IMR-90 (cell line): ENCODE measurements at regions not wholly inside any gene's neighbourhood (a gene's known extent, or its start where the extent isn't known, plus 50 kb on each side); places are given as distances from the start of the nearest gene placed in this dataset.

Experiments used
- ATAC-seq: fragments of 200-7000 bp; cut with Tn5 transposase; 2 replicates; pipeline ENCODE4 v1.9.1; 2020; ENCODE audit warnings: low read depth, mild to moderate bottlenecking, moderate library complexity
- BruUV-seq: library from RNA; stranded (reverse); fragments of 400-500 nt; replicated peaks from 2 replicates; lab custom pipeline; 2021; lab: Mats Ljungman, UMichigan
- CTCF ChIA-PET: fragments of 300-600 bp; formaldehyde crosslinking; extraction: SDS; loops from one replicate; lab custom pipeline; 2021; ENCODE audit warnings: antibody characterized with exemption; lab: Yijun Ruan, JAX
- POLR2A ChIA-PET: fragments of 300-600 bp; sonication (Branson Sonifier 250); formaldehyde crosslinking; loops from one replicate; lab custom pipeline; 2022; ENCODE audit warnings: antibody characterized with exemption; ENCODE audit not compliant: unreplicated experiment; lab: Charles Lee
- DNase-seq: peaks from one replicate; pipeline ENCODE4 v3.0.0; 2013
- H2AFZ ChIP-seq: replicated peaks from 2 replicates; pipeline ENCODE3; 2013; ENCODE audit warnings: low read length, mild to moderate bottlenecking; ENCODE audit not compliant: poor library complexity
- H2AK5ac ChIP-seq: 2 replicates; pipeline ENCODE4 v1.6.1; 2013; ENCODE audit warnings: low read depth, low read length, inconsistent platforms
- H2AK9ac ChIP-seq: replicated peaks from 2 replicates; pipeline ENCODE3; 2013; ENCODE audit warnings: mild to moderate bottlenecking, low read depth, low read length, moderate library complexity; ENCODE audit not compliant: poor library complexity
- H2BK120ac ChIP-seq: 2 replicates; pipeline ENCODE4 v1.6.1; 2013; ENCODE audit warnings: low read depth, low read length, inconsistent platforms
- H2BK15ac ChIP-seq: 3 replicates; pipeline ENCODE4 v1.6.1; 2013; ENCODE audit warnings: low read depth, low read length, inconsistent platforms
- H2BK20ac ChIP-seq: 2 replicates; pipeline ENCODE4 v1.6.1; 2013; ENCODE audit warnings: low read depth, mild to moderate bottlenecking, inconsistent platforms, low read length, moderate library complexity
- H2BK5ac ChIP-seq: 2 replicates; pipeline ENCODE4 v1.6.1; 2013; ENCODE audit warnings: mild to moderate bottlenecking, low read depth, low read length, inconsistent platforms; ENCODE audit not compliant: poor library complexity, severe bottlenecking
- H3K14ac ChIP-seq: replicated peaks from 2 replicates; pipeline ENCODE4 v1.6.1; 2013; ENCODE audit warnings: low read depth, low read length, inconsistent platforms
- H3K18ac ChIP-seq: 2 replicates; pipeline ENCODE4 v1.6.1; 2013; ENCODE audit warnings: low read depth, low read length, control low read depth
- H3K23ac ChIP-seq: 2 replicates; pipeline ENCODE4 v1.6.1; 2013; ENCODE audit warnings: low read depth, low read length, inconsistent platforms
- H3K27ac ChIP-seq: 2 replicates; pipeline ENCODE4 v1.5.1; 2013; ENCODE audit warnings: mild to moderate bottlenecking, control low read depth, low read length; ENCODE audit not compliant: insufficient read depth
- H3K27me3 ChIP-seq: 2 replicates; pipeline ENCODE4 v1.6.1; 2013; ENCODE audit warnings: low read length; ENCODE audit not compliant: control insufficient read depth, insufficient read depth
- H3K36me3 ChIP-seq: 2 replicates; pipeline ENCODE4 v1.6.1; 2013; ENCODE audit warnings: low read length, mixed read lengths; ENCODE audit not compliant: control insufficient read depth, insufficient read depth
- H3K4ac ChIP-seq: 2 replicates; pipeline ENCODE4 v1.6.1; 2013; ENCODE audit warnings: low read depth, low read length, inconsistent platforms
- H3K4me1 ChIP-seq: 2 replicates; pipeline ENCODE4 v1.6.1; 2013; ENCODE audit warnings: low read length, mixed read lengths; ENCODE audit not compliant: control insufficient read depth, insufficient read depth
- H3K4me2 ChIP-seq: 2 replicates; pipeline ENCODE4 v1.6.1; 2013; ENCODE audit warnings: low read depth, mild to moderate bottlenecking, control low read depth, low read length, moderate library complexity
- H3K4me3 ChIP-seq: 2 replicates; pipeline ENCODE4 v1.5.1; 2013; ENCODE audit warnings: low read depth, mild to moderate bottlenecking, control low read depth, low read length, moderate library complexity; ENCODE audit not compliant: insufficient read depth
- H3K56ac ChIP-seq: 2 replicates; pipeline ENCODE4 v1.6.1; 2013; ENCODE audit warnings: low read length, inconsistent platforms; ENCODE audit not compliant: insufficient read depth; ENCODE audit errors: extremely low read depth
- H3K79me1 ChIP-seq, 2 experiments: 2 replicates each; pipeline ENCODE4 v1.6.1; 2013; ENCODE audit warnings: low read length in 2 of 2, inconsistent platforms in 1 of 2, low read depth in 1 of 2
- H3K9ac ChIP-seq: 2 replicates; pipeline ENCODE4 v1.6.1; 2013; ENCODE audit warnings: low read depth, low read length, control low read depth
- H3K9me1 ChIP-seq: 2 replicates; pipeline ENCODE4 v1.6.1; 2013; ENCODE audit warnings: low read length, inconsistent platforms; ENCODE audit not compliant: insufficient read depth
- H3K9me3 ChIP-seq: 2 replicates; pipeline ENCODE4 v1.6.1; 2013; ENCODE audit warnings: low read length; ENCODE audit not compliant: control insufficient read depth, insufficient read depth
- H4K20me1 ChIP-seq: 2 replicates; pipeline ENCODE4 v1.6.1; 2013; ENCODE audit warnings: low read length, inconsistent platforms; ENCODE audit not compliant: insufficient read depth
- H4K5ac ChIP-seq: 2 replicates; pipeline ENCODE4 v1.6.1; 2013; ENCODE audit warnings: mild to moderate bottlenecking, low read depth, low read length, control low read depth
- H4K8ac ChIP-seq, 2 experiments: 2 replicates each; pipeline ENCODE4 v1.6.1; 2013; ENCODE audit warnings: low read depth in 2 of 2, low read length in 2 of 2, control low read depth in 1 of 2, inconsistent platforms in 1 of 2
- H4K91ac ChIP-seq: 2 replicates; pipeline ENCODE4 v1.6.1; 2013; ENCODE audit warnings: low read depth, low read length, inconsistent platforms; ENCODE audit not compliant: insufficient read depth
- BHLHE40 ChIP-seq: fragments of 150-350 bp; IDR thresholded peaks from 2 replicates; pipeline ENCODE4 v1.6.1; 2016; ENCODE audit warnings: mild to moderate bottlenecking, low read depth, low read length
- CEBPB ChIP-seq: IDR thresholded peaks from 2 replicates; pipeline ENCODE4 v1.6.1; 2012; ENCODE audit warnings: low read depth, low read length, improper control_type of control experiment
- CHD1 ChIP-seq: IDR thresholded peaks from 2 replicates; pipeline ENCODE4 v1.6.1; 2012; ENCODE audit warnings: low read depth, low read length, improper control_type of control experiment
- CTCF ChIP-seq: conservative IDR thresholded peaks from 2 replicates; pipeline ENCODE4 v1.5.1; 2012; ENCODE audit warnings: mild to moderate bottlenecking, low read depth, low read length, improper control_type of control experiment
- FOS ChIP-seq: fragments of 150-350 bp; IDR thresholded peaks from 2 replicates; pipeline ENCODE4 v1.6.1; 2016; ENCODE audit warnings: low read depth, low read length
- MAFK ChIP-seq: IDR thresholded peaks from 2 replicates; pipeline ENCODE4 v1.6.1; 2012; ENCODE audit warnings: low read depth, low read length, improper control_type of control experiment
- MAZ ChIP-seq: IDR thresholded peaks from 2 replicates; pipeline ENCODE4 v1.6.1; 2012; ENCODE audit warnings: low read depth, mild to moderate bottlenecking, low read length, improper control_type of control experiment, moderate library complexity, borderline replicate concordance
- NFE2L2 ChIP-seq: fragments of 150-350 bp; IDR thresholded peaks from 2 replicates; pipeline ENCODE4 v1.6.1; 2016; ENCODE audit warnings: low read depth, mild to moderate bottlenecking, low read length
- POLR2A ChIP-seq: IDR thresholded peaks from 2 replicates; pipeline ENCODE4 v1.6.1; 2012; ENCODE audit warnings: mild to moderate bottlenecking, low read depth, low read length
- RAD21 ChIP-seq: IDR thresholded peaks from 2 replicates; pipeline ENCODE4 v1.6.1; 2012; ENCODE audit warnings: low read length, improper control_type of control experiment
- RCOR1 ChIP-seq: IDR thresholded peaks from 2 replicates; pipeline ENCODE4 v1.6.1; 2012; ENCODE audit warnings: mild to moderate bottlenecking, low read length, improper control_type of control experiment; ENCODE audit not compliant: insufficient replicate concordance
- RFX5 ChIP-seq: IDR thresholded peaks from 2 replicates; pipeline ENCODE4 v1.8.0; 2012; ENCODE audit warnings: low read depth, mild to moderate bottlenecking, low read length, moderate library complexity
- SMC3 ChIP-seq: fragments of 150-350 bp; IDR thresholded peaks from 2 replicates; pipeline ENCODE4 v1.6.1; 2016; ENCODE audit warnings: low read depth, mild to moderate bottlenecking, antibody characterized with exemption, low read length, moderate library complexity
- USF2 ChIP-seq: fragments of 150-350 bp; IDR thresholded peaks from 2 replicates; pipeline ENCODE4 v1.6.1; 2017; ENCODE audit warnings: mild to moderate bottlenecking, antibody characterized with exemption, low read length, low read depth
- WGBS, 2 experiments: methylation state at CpG; one replicate each; pipeline versions ENCODE4 v1.1.5 to v1.1.7; 2013; ENCODE audit warnings: missing lambda C conversion rate in 2 of 2; ENCODE audit not compliant: insufficient read length in 1 of 2; ENCODE audit errors: extremely low coverage in 2 of 2; 5-methylcytosine and 5-hydroxymethylcytosine counted together
- dilution Hi-C: fragments of 300-500 bp; cut with HindIII; formaldehyde crosslinking; loops from one replicate; pipeline ENCODE4 v1.14.3; 2018; ENCODE audit warnings: low sequenced_read_pairs; ENCODE audit not compliant: unreplicated experiment
- in situ Hi-C: fragments of 300-500 bp; cut with MboI; formaldehyde crosslinking; loops from 3 replicates; pipeline ENCODE4 v1.14.3; 2019; ENCODE audit warnings: low sequenced_read_pairs, inconsistent platforms, mixed read lengths
- intact Hi-C: fragments of 100-400 bp; cut with micrococcal nuclease; formaldehyde crosslinking; loops from 2 replicates; pipeline ENCODE4 v1.10.0; 2022
- TF ChIP-seq, protein P1 (sequence below): fragments of 150-350 bp; IDR thresholded peaks from 2 replicates; pipeline ENCODE4 v1.6.1; 2016; ENCODE audit warnings: low read depth, mild to moderate bottlenecking, low read length, moderate library complexity, borderline replicate concordance

GRCh38 chr3:159848348-159849118 is 140.1 kb upstream of the IL12A start:
- H2BK120ac ChIP-seq = no peak overlapping the region
- ChIA-PET POLR2A (no interaction called here), CTCF (interaction anchor here (2.2 kb wide), 1 partner anchor 35 kb away, joined by 7 read pairs; no protein-coding TSS in a partner anchor)
- H2BK20ac ChIP-seq = no peak overlapping the region
- H4K8ac ChIP-seq = peak overlapping the region in 1 of 2 experiments; percentile 6; a peak in 1 of 4 replicates
- H2AK5ac ChIP-seq = 0 out of 2 replicates have a peak overlapping the region, but pooled peaks have one; percentile 51
- dilution Hi-C loops (no loop called here), in situ Hi-C loops (no loop called here), intact Hi-C loops (no loop called here)
- no peak overlapping the region for H3K23ac ChIP-seq
- H3K14ac ChIP-seq = no peak overlapping the region
- no peak overlapping the region for H3K18ac ChIP-seq
- BruUV-seq = no TSS peak
- no peaks in the 10 kb centered on the region for H3K27me3 ChIP-seq
- 100% methylated on average over 1 of the region's 3 CpGs; no CpG with 5 or more reads in 1 of the 2 experiments for WGBS, 2 experiments
- no peak overlapping the region for H3K56ac ChIP-seq
- 0 out of 2 replicates have a peak overlapping the region, but pooled peaks have one; percentile 59 for H4K5ac ChIP-seq
- no peaks in the 10 kb centered on the region for H3K36me3 ChIP-seq
- peaks cover 19% of the 10 kb centered on the region for H3K4me1 ChIP-seq
- DNase-seq (no peak), ATAC-seq (no peak)
- H3K27ac ChIP-seq = no peak overlapping the region
- H3K9ac ChIP-seq = no peak overlapping the region
- H4K20me1 ChIP-seq = peaks cover 18% of the 10 kb centered on the region
- H3K79me1 ChIP-seq = peaks cover 35 to 80% of the 10 kb centered on the region in 2 experiments
- no peak overlapping the region for H2BK15ac ChIP-seq
- H3K9me1 ChIP-seq = peaks cover 18% of the 10 kb centered on the region
- H2AK9ac ChIP-seq = no peak overlapping the region
- H3K4me2 ChIP-seq = no peak overlapping the region
- no peak overlapping the region for H3K4ac ChIP-seq
- H3K4me3 ChIP-seq = no peak overlapping the region
- H3K9me3 ChIP-seq = no peaks in the 10 kb centered on the region
- no peak overlapping the region for H4K91ac ChIP-seq
- no peak overlapping the region for H2BK5ac ChIP-seq
- no peak overlapping the region for H2AFZ ChIP-seq
- TF ChIP-seq SMC3 (no peak), CHD1 (no peak), RFX5 (no peak), BHLHE40 (no peak), CEBPB (no peak), FOS (no peak), NFE2L2 (no peak), MAZ (no peak), POLR2A (no peak), RAD21 (no peak), USF2 (no peak), CTCF (no peak), MAFK (no peak), RCOR1 (no peak)
- TF ChIP-seq, protein P1, sequence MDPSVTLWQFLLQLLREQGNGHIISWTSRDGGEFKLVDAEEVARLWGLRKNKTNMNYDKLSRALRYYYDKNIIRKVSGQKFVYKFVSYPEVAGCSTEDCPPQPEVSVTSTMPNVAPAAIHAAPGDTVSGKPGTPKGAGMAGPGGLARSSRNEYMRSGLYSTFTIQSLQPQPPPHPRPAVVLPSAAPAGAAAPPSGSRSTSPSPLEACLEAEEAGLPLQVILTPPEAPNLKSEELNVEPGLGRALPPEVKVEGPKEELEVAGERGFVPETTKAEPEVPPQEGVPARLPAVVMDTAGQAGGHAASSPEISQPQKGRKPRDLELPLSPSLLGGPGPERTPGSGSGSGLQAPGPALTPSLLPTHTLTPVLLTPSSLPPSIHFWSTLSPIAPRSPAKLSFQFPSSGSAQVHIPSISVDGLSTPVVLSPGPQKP = no peak
